ENCODE measurements at regions not wholly inside any gene's neighbourhood (a gene's known extent, or its start where the extent isn't known, plus 50 kb on each side); places are given as distances from the start of the nearest gene placed in this dataset.

GRCh38 chr5:15074651-15075050 lies 203.1 kb upstream of the ANKH start:
- H3K27me3 ChIP-seq (ENCODE audit: control insufficient read depth in 2 of 2, insufficient read depth in 2 of 2, low read length in 2 of 2) = no peaks in the 10 kb centered on the region
- no peak overlapping the region for H3K27ac ChIP-seq (ENCODE audit: extremely low read depth, low read depth, low read length)
- no peaks in the 10 kb centered on the region for H3K9me1 ChIP-seq (ENCODE audit: control insufficient read depth, insufficient read depth, low read length)
- H3K4me3 ChIP-seq = no peak overlapping the region
- no peaks in the 10 kb centered on the region for H4K20me1 ChIP-seq (replicated peaks; ENCODE audit: control insufficient read depth, insufficient read depth, low read length)
- no TSS peak for BruUV-seq (replicated peaks)
- H3K36me3 ChIP-seq (ENCODE audit: control insufficient read depth, insufficient read depth, low read length) = no peaks in the 10 kb centered on the region
- DNase-seq (ENCODE audit: extremely low read depth in 1 of 4, low spot score in 3 of 4) = no peak
- intact Hi-C loops (cut with micrococcal nuclease) = no loop called here
- FAIRE-seq = no peak
- no peak overlapping the region for H2AFZ ChIP-seq (ENCODE audit: low read depth, low read length)
- POLR2A ChIA-PET = no interaction called here
- CTCF ChIA-PET (ENCODE audit: low intra/inter-chr PET ratio) = no interaction called here
- H3K4me2 ChIP-seq (ENCODE audit: insufficient read depth, low read length) = no peak overlapping the region
- no peaks in the 10 kb centered on the region for H3K4me1 ChIP-seq (replicated peaks in 1 of 2; ENCODE audit: control insufficient read depth in 2 of 2, insufficient read depth in 2 of 2, low read length in 2 of 2)
- H3K9ac ChIP-seq (ENCODE audit: insufficient read depth in 1 of 2, low read depth in 2 of 2, low read length in 2 of 2) = no peak overlapping the region
- H3K79me2 ChIP-seq (ENCODE audit: control insufficient read depth, insufficient read depth, low read length) = no peaks in the 10 kb centered on the region
- no peak for ATAC-seq
- no peaks in the 10 kb centered on the region for H3K9me3 ChIP-seq (replicated peaks; ENCODE audit: control insufficient read depth, insufficient read depth, low read depth, low read length)
- in situ Hi-C loops (cut with MboI) = no loop called here
- TF ChIP-seq ZNF395 (CRISPR knock-in tag; IDR thresholded peaks at IDR 0.05) = no peak
- TF ChIP-seq ZNF232 (CRISPR knock-in tag; IDR thresholded peaks at IDR 0.05) = no peak
- no peak for TF ChIP-seq ZBTB12 (CRISPR knock-in tag; IDR thresholded peaks at IDR 0.05)
- TF ChIP-seq MYNN (IDR thresholded peaks at IDR 0.05) = no peak
- no peak for TF ChIP-seq MYNN (CRISPR knock-in tag; IDR thresholded peaks at IDR 0.05)
- no peak for TF ChIP-seq USF1 (CRISPR knock-in tag; IDR thresholded peaks at IDR 0.05)
- TF ChIP-seq ATF2 (CRISPR knock-in tag; IDR thresholded peaks at IDR 0.05) = no peak
- no peak for TF ChIP-seq HNRNPUL1 (IDR thresholded peaks at IDR 0.05; ENCODE audit: low read length)
- no peak for TF ChIP-seq HDAC8 (tag; IDR thresholded peaks at IDR 0.05)
- no peak for TF ChIP-seq ZBTB34 (CRISPR knock-in tag; IDR thresholded peaks at IDR 0.05)
- TF ChIP-seq PYGO2 (tag; IDR thresholded peaks at IDR 0.05) = no peak
- no peak for TF ChIP-seq ID3 (CRISPR knock-in tag; IDR thresholded peaks at IDR 0.05)
- TF ChIP-seq ID3 (tag; IDR thresholded peaks at IDR 0.05) = no peak

All from K562 (cell line).